ENCODE measurements at regions not wholly inside any gene's neighbourhood (a gene's known extent, or its start where the extent isn't known, plus 50 kb on each side); places are given as distances from the start of the nearest gene placed in this dataset.

DNA sequence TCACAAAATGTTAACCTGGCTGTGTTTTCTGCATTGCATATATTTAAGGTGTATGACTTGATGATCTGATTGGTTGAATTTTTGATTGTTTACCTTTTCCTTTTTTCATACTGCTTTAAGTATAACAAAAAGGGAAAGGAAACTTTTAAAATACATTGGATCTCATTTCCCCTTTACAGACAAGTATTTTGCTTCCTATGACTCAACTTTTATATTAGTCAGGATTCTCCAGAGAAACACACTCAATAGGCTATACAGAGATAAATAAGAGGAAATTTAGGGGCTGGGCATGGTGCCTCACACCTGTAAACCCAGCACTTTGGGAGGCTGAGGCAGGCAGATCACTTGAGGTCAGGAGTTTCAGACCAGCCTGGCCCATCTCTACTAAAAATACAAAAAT lies 205.8 kb downstream of the TJP1 start:
- TF ChIP-seq CTCF (conservative IDR thresholded peaks at IDR 0.05): no peak
- Histone ChIP-seq H3K79me1 (ENCODE audit: insufficient read depth, low read depth, low read length, poor library complexity, severe bottlenecking) (no peaks in the 10 kb centered on the region), H4K8ac (replicated peaks; ENCODE audit: insufficient read length, low read depth, low read length) (no peak overlapping the region), H2AK5ac (ENCODE audit: insufficient read length, low read length) (no peak overlapping the region), H2BK120ac (ENCODE audit: low read depth, low read length, poor library complexity, severe bottlenecking) (no peak overlapping the region), H3K14ac (ENCODE audit: insufficient read depth, low read length) (no peak overlapping the region), H3K4ac (ENCODE audit: low read depth, low read length) (no peak overlapping the region), H3K9ac (ENCODE audit: extremely low read depth, insufficient read length, low read length) (no peak overlapping the region), H3K18ac (ENCODE audit: insufficient read length, low read depth, low read length) (no peak overlapping the region), H2BK12ac (ENCODE audit: insufficient read length, low read depth, low read length) (no peak overlapping the region), H3K23me2 (ENCODE audit: insufficient read length, low read depth, low read length, poor library complexity, severe bottlenecking) (no peaks in the 10 kb centered on the region), H3K79me2 (ENCODE audit: insufficient read depth, low read length) (no peaks in the 10 kb centered on the region), H3K23ac (ENCODE audit: insufficient read length, low read depth, low read length) (no peak overlapping the region), H3K27me3 (ENCODE audit: insufficient read depth, low read length) (no peaks in the 10 kb centered on the region), H3T11ph (ENCODE audit: low read length) (no peak overlapping the region), H3K9me3 (ENCODE audit: control insufficient read depth, low read depth, low read length) (no peaks in the 10 kb centered on the region), H2BK5ac (ENCODE audit: insufficient read length, low read length) (no peak overlapping the region), H4K91ac (ENCODE audit: insufficient read length, low read depth, low read length) (no peak overlapping the region), H3K4me2 (ENCODE audit: insufficient read depth, insufficient read length, low read length) (no peak overlapping the region), H3K4me1 (ENCODE audit: insufficient read depth, low read length) (peaks cover 13% of the 10 kb centered on the region; the same call in 1 of the 2 replicates), H3K56ac (ENCODE audit: insufficient read length, low read depth, low read length) (no peak overlapping the region), H2AFZ (ENCODE audit: low read length) (no peak overlapping the region), H4K5ac (ENCODE audit: insufficient read length, low read depth, low read length) (no peak overlapping the region), H2BK20ac (ENCODE audit: low read depth, low read length, poor library complexity, severe bottlenecking) (no peak overlapping the region), H4K20me1 (ENCODE audit: control insufficient read depth, insufficient read depth, insufficient read length) (no peaks in the 10 kb centered on the region), H2BK15ac (ENCODE audit: low read depth, low read length) (no peak overlapping the region), H3K27ac (ENCODE audit: insufficient read length, low read depth, low read length) (no peak overlapping the region)
- no peak overlapping the region for H3K27ac Mint-ChIP-seq
- H3K4me3 Mint-ChIP-seq: no peak overlapping the region
- peaks cover 0 to 3% (median 0%) of the 10 kb centered on the region in 3 experiments; a peak in 2 of 7 replicates for H3K36me3 Mint-ChIP-seq (ENCODE audit: insufficient read depth in 1 of 3, low read depth in 3 of 3)
- H3K9me3 Mint-ChIP-seq: peaks cover 2 to 6% of the 10 kb centered on the region in 2 experiments; a peak in 3 of 5 replicates
- DNase-seq: no peak
- peaks cover 19 to 20% of the 10 kb centered on the region in 2 experiments for H3K4me1 Mint-ChIP-seq
- H3K27me3 Mint-ChIP-seq (ENCODE audit: low read depth): peaks cover 18% of the 10 kb centered on the region

Measured in H9 (cell line).